ENCODE measurements at regions not wholly inside any gene's neighbourhood (a gene's known extent, or its start where the extent isn't known, plus 50 kb on each side); places are given as distances from the start of the nearest gene placed in this dataset.

- TF ChIP-seq CTCF (IDR thresholded peaks at IDR 0.05) (no peak), EP300 (IDR thresholded peaks at IDR 0.05) (no peak), POLR2AphosphoS5 (IDR thresholded peaks at IDR 0.05) (no peak)
Observed at GRCh38 chr20:52676283-52676995, 295.7 kb upstream of the TSHZ2 start.
